Motor neuron (in vitro differentiated cells): ENCODE measurements at regions not wholly inside any gene's neighbourhood (a gene's known extent, or its start where the extent isn't known, plus 50 kb on each side); places are given as distances from the start of the nearest gene placed in this dataset.
"Not testable (repeated sequence)": the region's sequence is repeated elsewhere in the genome, so short reads cannot be mapped to it uniquely, and the experiment has no call there.

Experiments used
- ATAC-seq, 8 experiments: fragments of 200-7000 bp; cut with Tn5 transposase; replicated peaks in 6 of 8; 2 replicates each; pipeline ENCODE4 v1.8.0; 2021; ENCODE audit warnings: mild to moderate bottlenecking in 8 of 8, moderate library complexity in 8 of 8
- H3K27ac ChIP-seq, 2 donors: fragments of 250-450 bp; sonication (Bioruptor Pico); 2 replicates each; pipeline ENCODE4 v1.9.0; 2021; ENCODE audit warnings: antibody characterized with exemption in 2 of 2, mild to moderate bottlenecking in 2 of 2, moderate library complexity in 1 of 2
- H3K4me1 ChIP-seq, 2 donors: fragments of 250-450 bp; sonication (Bioruptor Pico); replicated peaks in 1 of 2; 2 replicates each; pipeline ENCODE4 v1.6.1; 2021; ENCODE audit warnings: antibody characterized with exemption in 2 of 2, mild to moderate bottlenecking in 2 of 2, moderate library complexity in 1 of 2
- H3K4me3 ChIP-seq, 5 donors: fragments of 250-450 bp; sonication (Bioruptor Pico); 2 replicates each; pipeline ENCODE4 v1.9.0; 2021; ENCODE audit warnings: antibody characterized with exemption in 5 of 5, mild to moderate bottlenecking in 5 of 5, moderate library complexity in 4 of 5
- WGBS, 10 experiments: fragments of 450-650 bp; shearing (Covaris generic); methylation state at CpG; one replicate each; pipeline ENCODE4 v1.0.0; 2022; 5-methylcytosine and 5-hydroxymethylcytosine counted together
- in situ Hi-C, 9 experiments: fragments of 400-800 bp; cut with MboI; loops; one replicate each; pipeline ENCODE4 v1.15.0; 2021; ENCODE audit warnings: low sequenced_read_pairs in 9 of 9, low pct_unique_long_range_greater_than_20kb in 2 of 9; ENCODE audit not compliant: unreplicated experiment in 9 of 9

- no peak for ATAC-seq
- no peak overlapping the region for H3K27ac ChIP-seq
- H3K4me3 ChIP-seq, result no peak overlapping the region
- H3K4me1 ChIP-seq, result no peaks in the 10 kb centered on the region
- 33 to 88% (median 74%) methylated on average over 6 to 8 of the region's 8 CpGs for WGBS, 10 experiments
- in situ Hi-C loops, result no loop called here
Observed at GRCh38 chr7:65489260-65489767, 115.7 kb downstream of the ZNF92 start.

GRCh38 chr7:65496697-65497096 lies 123.0 kb downstream of the ZNF92 start:
- H3K4me1 ChIP-seq, ATAC-seq, in situ Hi-C loops, H3K27ac ChIP-seq, H3K4me3 ChIP-seq: not testable (repeated sequence)
- 0 to 100% (median 66%) methylated on average over 1 to 2 of the region's 2 CpGs for WGBS, 10 experiments

DNA sequence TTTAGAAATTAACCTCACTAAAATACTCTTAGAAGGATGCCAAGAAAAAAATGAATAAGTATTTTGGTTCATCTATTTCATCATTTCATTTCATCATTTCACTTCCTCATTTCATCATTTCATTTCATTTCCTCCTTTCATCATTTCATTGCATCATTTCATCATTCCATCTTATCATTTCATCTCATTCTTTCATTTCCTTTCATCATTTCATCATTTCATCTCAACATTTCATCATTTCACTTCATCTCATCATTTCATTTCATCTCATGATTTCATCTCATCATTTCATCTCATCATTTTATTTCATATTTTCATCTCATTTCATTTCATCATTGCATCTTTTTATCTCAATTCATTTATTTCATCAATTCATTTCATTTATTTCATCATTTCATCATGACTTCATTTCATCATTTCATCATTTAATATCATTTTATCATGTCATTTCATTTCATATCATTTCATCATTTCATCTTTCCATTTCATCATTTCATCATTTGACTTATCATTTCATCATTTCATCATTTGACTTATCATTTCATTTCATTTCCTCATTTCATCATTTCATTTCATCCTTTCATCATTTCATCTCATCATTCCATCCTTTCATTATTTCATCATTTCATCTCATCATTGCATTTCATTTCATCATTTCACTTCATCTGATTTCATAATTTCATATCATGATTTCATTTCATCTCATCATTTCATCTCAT lies 129.9 kb downstream of the ZNF92 start:
- in situ Hi-C loops, result no loop called here
- H3K27ac ChIP-seq, result no peak overlapping the region
- ATAC-seq, result no peak
- H3K4me3 ChIP-seq, result no peak overlapping the region
- H3K4me1 ChIP-seq, result no peaks in the 10 kb centered on the region

DNA sequence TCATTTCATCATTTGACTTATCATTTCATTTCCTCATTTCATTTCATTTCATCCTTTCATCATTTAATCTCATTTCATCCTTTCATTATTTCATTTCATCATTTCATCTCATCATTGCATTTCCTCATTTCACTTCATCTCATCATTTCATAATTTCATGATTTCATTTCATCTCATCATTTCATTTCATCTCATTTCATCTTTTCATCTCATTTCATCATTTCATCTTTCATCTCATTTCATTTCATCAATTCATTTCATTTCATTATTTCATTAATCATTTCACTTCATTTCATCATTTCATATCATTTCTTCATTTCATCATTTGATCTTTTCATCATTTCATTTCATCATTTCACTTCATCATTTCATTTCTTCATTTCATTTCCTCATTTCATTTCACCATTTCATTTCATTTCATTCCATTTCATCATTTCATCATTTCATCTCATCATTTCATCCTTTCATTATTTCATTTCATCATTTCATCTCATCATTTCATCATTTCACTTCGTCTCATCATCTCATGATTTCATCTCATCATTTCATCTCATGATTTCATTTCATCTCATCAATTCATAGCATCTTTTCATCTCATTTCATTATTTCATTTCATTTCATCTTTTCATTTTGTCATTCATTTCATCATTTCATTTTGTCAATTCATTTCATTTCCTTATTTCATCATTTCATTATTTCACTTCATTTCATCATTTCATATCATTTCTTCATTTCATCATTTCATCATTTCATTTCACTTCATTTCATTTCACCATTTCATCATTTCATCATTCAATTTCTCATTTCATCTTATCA lies 131.1 kb downstream of the ZNF92 start:
- in situ Hi-C loops, H3K4me3 ChIP-seq, ATAC-seq, H3K27ac ChIP-seq, H3K4me1 ChIP-seq: not testable (repeated sequence)
- WGBS, 10 experiments, result 10 to 64% (median 27%) methylated on average over 1 of the region's 1 CpG

GRCh38 chr7:65505320-65505633 lies 131.6 kb downstream of the ZNF92 start:
- H3K27ac ChIP-seq, ATAC-seq, in situ Hi-C loops, H3K4me1 ChIP-seq, H3K4me3 ChIP-seq: not testable (repeated sequence)
- WGBS, 10 experiments, result 9 to 60% (median 32%) methylated on average over 3 of the region's 3 CpGs

DNA sequence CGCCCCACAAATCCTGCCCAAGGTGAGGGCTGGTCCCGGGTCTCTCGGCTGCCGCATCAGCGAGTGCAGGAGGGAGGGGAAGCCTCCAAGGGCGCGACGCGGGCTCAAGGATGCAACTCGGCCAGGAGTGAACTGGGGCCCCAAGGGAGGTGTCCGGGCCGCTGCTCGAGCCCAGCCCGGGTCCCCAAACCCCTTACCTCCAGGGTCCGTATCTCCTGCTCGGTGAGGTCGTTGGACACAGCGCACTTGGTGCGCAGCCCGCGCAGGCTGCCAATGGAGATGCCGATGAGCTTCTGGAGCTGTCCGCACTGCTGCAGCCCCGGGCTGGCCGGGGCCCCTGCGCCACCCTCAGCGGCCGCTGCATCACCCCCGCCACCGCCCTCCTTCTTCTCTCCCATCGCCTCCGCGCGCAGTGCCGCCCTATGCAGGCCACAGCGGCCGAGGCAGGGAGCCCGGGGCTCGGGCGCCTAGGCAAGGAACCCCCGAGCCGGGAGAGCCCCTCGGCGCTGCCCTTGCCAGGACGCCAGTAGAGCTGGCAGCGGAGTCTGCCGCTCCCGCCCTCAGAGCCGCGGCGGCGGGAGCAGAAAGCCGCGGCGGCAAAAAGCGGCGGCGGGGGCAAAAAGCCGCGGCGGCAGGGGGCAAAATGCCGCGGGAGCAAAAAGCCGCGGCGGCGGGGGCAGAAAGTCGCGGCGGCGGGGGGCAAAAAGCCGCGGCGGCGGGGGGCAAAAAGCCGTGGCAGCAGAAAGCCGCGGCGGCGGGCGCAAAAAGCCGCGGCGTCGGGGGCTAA lies 135.1 kb downstream of the ZNF92 start:
- peak overlapping the region; percentile 31 to 44 (median 39) for H3K4me3 ChIP-seq
- peak; percentile 27 to 80 (median 47) for ATAC-seq
- 0% methylated on average over 3 of the region's 85 CpGs; no CpG with 5 or more reads in 9 of the 10 experiments for WGBS, 10 experiments
- H3K4me1 ChIP-seq, H3K27ac ChIP-seq, in situ Hi-C loops: not testable (repeated sequence)

DNA sequence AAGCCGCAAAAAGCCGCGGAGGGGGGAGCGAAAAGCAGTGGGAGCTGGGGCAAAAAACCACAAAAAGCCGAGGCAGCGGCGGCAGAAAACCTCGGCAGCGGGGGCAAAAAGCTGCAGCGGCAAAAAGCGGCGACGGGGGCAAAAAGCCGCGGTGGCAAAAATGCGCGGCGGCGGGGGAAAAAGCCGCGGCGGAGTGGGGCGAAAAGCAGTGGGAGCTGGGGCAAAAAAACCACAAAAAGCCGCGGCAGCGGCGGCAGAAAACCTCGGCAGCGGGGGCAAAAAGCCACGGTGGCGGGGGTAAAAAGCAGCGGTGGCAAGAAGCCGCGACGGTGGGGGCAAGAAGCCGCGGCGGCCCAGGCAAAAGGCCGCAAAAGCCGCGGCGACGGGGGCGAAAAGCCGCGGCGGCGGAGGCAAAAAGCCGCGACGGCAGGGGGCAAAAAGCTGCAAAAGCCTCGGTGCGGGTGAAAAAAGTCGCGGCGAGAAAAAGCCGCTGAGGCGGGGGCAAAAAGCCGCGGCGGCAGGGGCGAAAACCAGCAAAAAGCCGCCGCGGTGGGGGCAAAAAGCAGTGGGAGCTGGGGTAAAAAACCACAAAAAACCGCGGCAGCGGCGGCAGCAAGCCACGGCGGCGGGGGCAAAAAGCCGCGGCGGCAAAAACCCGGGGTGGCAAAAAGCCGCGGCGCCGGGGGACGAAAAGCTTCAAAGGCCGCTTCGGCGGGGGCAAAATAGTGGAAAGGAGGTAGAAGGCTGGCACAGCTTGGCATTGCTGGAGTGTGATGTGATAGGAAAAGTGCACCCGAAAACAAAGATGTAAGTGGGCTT lies 135.9 kb downstream of the ZNF92 start:
- Histone ChIP-seq H3K4me1 (peaks cover 4 to 6% of the 10 kb centered on the region in 2 donors), H3K27ac (no peak overlapping the region), H3K4me3 (peak overlapping the region; percentile 31 to 44 (median 39))
- WGBS, 10 experiments, result 0 to 1% (median 0%) methylated on average over 1 to 41 of the region's 85 CpGs; no CpG with 5 or more reads in 3 of the 10 experiments
- in situ Hi-C loops, result no loop called here
- no peak for ATAC-seq

DNA sequence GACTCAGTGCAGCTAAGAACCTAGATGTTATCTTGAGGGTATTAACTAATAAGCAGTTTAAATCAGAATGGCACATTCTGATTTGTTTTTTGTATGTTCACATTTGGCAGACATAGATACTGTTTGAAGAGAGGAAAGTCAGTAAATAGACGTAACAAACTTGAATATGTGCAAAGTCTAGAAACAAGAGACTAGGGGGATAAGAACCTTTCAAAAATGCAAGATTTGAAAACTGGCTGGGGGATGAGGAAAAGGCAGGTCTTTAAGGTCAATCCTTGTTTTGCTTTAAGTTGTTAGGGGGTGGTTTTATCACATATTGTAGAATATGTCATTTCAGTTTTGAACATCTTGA lies 136.5 kb downstream of the ZNF92 start:
- in situ Hi-C loops, ATAC-seq, H3K4me1 ChIP-seq, H3K27ac ChIP-seq: not testable (repeated sequence)
- WGBS, 10 experiments, result 0 to 22% (median 8%) methylated on average over 1 of the region's 1 CpG; no CpG with 5 or more reads in 6 of the 10 experiments
- peak overlapping the region in 4 of 5 donors; percentile 31 to 44 (median 40) for H3K4me3 ChIP-seq

- H3K27ac ChIP-seq, H3K4me1 ChIP-seq, ATAC-seq, H3K4me3 ChIP-seq, in situ Hi-C loops: not testable (repeated sequence)
- 0 to 80% (median 56%) methylated on average over 1 of the region's 1 CpG; no CpG with 5 or more reads in 5 of the 10 experiments for WGBS, 10 experiments
Observed at GRCh38 chr7:65519751-65520150, 146.1 kb downstream of the ZNF92 start.

- H3K4me1 ChIP-seq, ATAC-seq, in situ Hi-C loops, H3K4me3 ChIP-seq, H3K27ac ChIP-seq: not testable (repeated sequence)
- WGBS, 10 experiments, result no CpG with 5 or more reads among the region's 5 CpGs
Observed at GRCh38 chr7:65545465-65546161, 172.0 kb downstream of the ZNF92 start.

GRCh38 chr7:65549589-65550443 lies 176.2 kb downstream of the ZNF92 start:
- no CpG with 5 or more reads among the region's 2 CpGs for WGBS, 10 experiments
- H3K4me3 ChIP-seq, H3K27ac ChIP-seq, in situ Hi-C loops, ATAC-seq, H3K4me1 ChIP-seq: not testable (repeated sequence)
